Dedifferentiated amniotic fluid mesenchymal stem cell (primary cell): ENCODE measurements at regions not wholly inside any gene's neighbourhood (a gene's known extent, or its start where the extent isn't known, plus 50 kb on each side); places are given as distances from the start of the nearest gene placed in this dataset.

ENCODE experiments used
- DNase-seq: peaks from one replicate; pipeline ENCODE4 v3.0.0-alpha.2; 2016; ENCODE audit errors: extremely low spot score

GRCh38 chr2:66802877-66803276 lies 368.0 kb downstream of the MEIS1 start:
- DNase-seq: no peak

GRCh38 chr2:66803726-66804125 lies 368.8 kb downstream of the MEIS1 start:
- no peak for DNase-seq

GRCh38 chr2:66805016-66805865 lies 370.3 kb downstream of the MEIS1 start:
- DNase-seq: no peak

- DNase-seq: no peak
Measured at GRCh38 chr2:66805968-66806367, 371.0 kb downstream of the MEIS1 start.

GRCh38 chr2:66813525-66813924 lies 378.6 kb downstream of the MEIS1 start:
- no peak for DNase-seq

- DNase-seq: no peak
Measured at GRCh38 chr2:66813976-66814375, 379.1 kb downstream of the MEIS1 start.

- DNase-seq: no peak
Measured at GRCh38 chr2:66814916-66815315, 380.0 kb downstream of the MEIS1 start.

GRCh38 chr2:66815886-66816285 lies 381.0 kb downstream of the MEIS1 start:
- DNase-seq: no peak

GRCh38 chr2:66821168-66821567 lies 386.2 kb downstream of the MEIS1 start:
- no peak for DNase-seq

GRCh38 chr2:66822186-66822585 lies 387.3 kb downstream of the MEIS1 start:
- DNase-seq: no peak

- no peak for DNase-seq
Measured at GRCh38 chr2:66824926-66825325, 390.0 kb downstream of the MEIS1 start.

- no peak for DNase-seq
Measured at GRCh38 chr2:66827851-66828250, 392.9 kb downstream of the MEIS1 start.

- no peak for DNase-seq
Measured at GRCh38 chr2:66828876-66829275, 394.0 kb downstream of the MEIS1 start.

GRCh38 chr2:66830881-66831280 lies 396.0 kb downstream of the MEIS1 start:
- no peak for DNase-seq

GRCh38 chr2:66832646-66833435 lies 397.9 kb downstream of the MEIS1 start:
- DNase-seq: no peak

- DNase-seq: no peak
Measured at GRCh38 chr2:66834859-66835258, 399.9 kb downstream of the MEIS1 start.

GRCh38 chr2:66836851-66837250 lies 401.9 kb downstream of the MEIS1 start:
- DNase-seq: no peak

- peak; percentile 96 for DNase-seq
Measured at GRCh38 chr2:66839551-66840320, 404.8 kb downstream of the MEIS1 start.

- peak; percentile 50 for DNase-seq
Measured at GRCh38 chr2:66840321-66841002, 405.5 kb downstream of the MEIS1 start.

- DNase-seq: no peak
Measured at GRCh38 chr2:66843847-66844246, 408.9 kb downstream of the MEIS1 start.

GRCh38 chr2:66845307-66845706 lies 410.4 kb downstream of the MEIS1 start:
- DNase-seq: no peak

GRCh38 chr2:66846887-66847286 lies 412.0 kb downstream of the MEIS1 start:
- no peak for DNase-seq
